SK-N-SH treated with all-trans-retinoic acid at 6 μM for 48 hours (cell line): ENCODE measurements at regions not wholly inside any gene's neighbourhood (a gene's known extent, or its start where the extent isn't known, plus 50 kb on each side); places are given as distances from the start of the nearest gene placed in this dataset.

ENCODE experiments used
- ARNTL ChIP-seq: fragments of 450-650 bp; formaldehyde crosslinking; IDR thresholded peaks from 2 replicates; pipeline ENCODE4 v1.5.0; 2020; ENCODE audit warnings: low read depth, mild to moderate bottlenecking, moderate library complexity, borderline replicate concordance
- CSDC2 ChIP-seq: fragments of 250-450 bp; sonication (Bioruptor Pico); IDR thresholded peaks from 2 replicates; pipeline ENCODE4 v1.5.0; 2020; ENCODE audit warnings: mild to moderate bottlenecking, moderate library complexity
- GLIS3 ChIP-seq: fragments of 250-450 bp; sonication (Bioruptor Pico); IDR thresholded peaks from 2 replicates; pipeline ENCODE4 v1.5.0; 2020; ENCODE audit warnings: mild to moderate bottlenecking, moderate library complexity
- OSR1 ChIP-seq: fragments of 250-450 bp; sonication (Bioruptor Pico); IDR thresholded peaks from 2 replicates; pipeline ENCODE4 v1.8.0; 2022; ENCODE audit warnings: moderate library complexity, mild to moderate bottlenecking, inconsistent platforms
- PATZ1 ChIP-seq: fragments of 250-450 bp; sonication (Bioruptor Pico); IDR thresholded peaks from 2 replicates; pipeline ENCODE4 v1.8.0; 2020; ENCODE audit warnings: mild to moderate bottlenecking, moderate library complexity, borderline replicate concordance
- RARB ChIP-seq: fragments of 250-450 bp; sonication (Bioruptor Pico); IDR thresholded peaks from 2 replicates; pipeline ENCODE4 v1.8.0; 2021; ENCODE audit warnings: mild to moderate bottlenecking, moderate library complexity
- SNAI2 ChIP-seq: fragments of 250-450 bp; sonication (Bioruptor Pico); IDR thresholded peaks from 2 replicates; pipeline ENCODE4 v1.5.0; 2020; ENCODE audit warnings: mild to moderate bottlenecking, moderate library complexity
- TCF4 ChIP-seq: fragments of 250-450 bp; sonication (Bioruptor Pico); IDR thresholded peaks from 2 replicates; pipeline ENCODE4 v1.8.0; 2021; ENCODE audit warnings: mild to moderate bottlenecking, moderate library complexity, borderline replicate concordance
- TSHZ2 ChIP-seq: fragments of 250-450 bp; sonication (Bioruptor Pico); IDR thresholded peaks from 2 replicates; pipeline ENCODE4 v1.5.0; 2020; ENCODE audit warnings: mild to moderate bottlenecking, moderate library complexity
- ZC3H10 ChIP-seq: fragments of 250-450 bp; sonication (Bioruptor Pico); IDR thresholded peaks from 2 replicates; pipeline ENCODE4 v1.5.1; 2021; ENCODE audit warnings: mild to moderate bottlenecking, moderate library complexity
- ZFP30 ChIP-seq: fragments of 450-650 bp; formaldehyde crosslinking; IDR thresholded peaks from 2 replicates; pipeline ENCODE4 v1.5.0; 2022; ENCODE audit warnings: mild to moderate bottlenecking, moderate library complexity
- ZNF565 ChIP-seq: fragments of 450-650 bp; formaldehyde crosslinking; conservative IDR thresholded peaks from 2 replicates; pipeline ENCODE4 v1.5.0; 2020; ENCODE audit warnings: low read depth, mild to moderate bottlenecking, moderate library complexity

GRCh38 chr5:54398191-54398590, 57.3 kb upstream of the HSPB3 start:
- no peak for TF ChIP-seq PATZ1 (CRISPR knock-in tag)
- TF ChIP-seq SNAI2 (CRISPR knock-in tag): no peak
- no peak for TF ChIP-seq GLIS3 (CRISPR knock-in tag)
- no peak for TF ChIP-seq ZNF565 (CRISPR knock-in tag)
- no peak for TF ChIP-seq TSHZ2 (CRISPR knock-in tag)
- no peak for TF ChIP-seq ZC3H10 (CRISPR knock-in tag)
- TF ChIP-seq TCF4 (CRISPR knock-in tag): no peak
- TF ChIP-seq ZFP30 (CRISPR knock-in tag): no peak
- TF ChIP-seq OSR1: no peak
- TF ChIP-seq CSDC2 (CRISPR knock-in tag): no peak
- no peak for TF ChIP-seq ARNTL (CRISPR knock-in tag)
- no peak for TF ChIP-seq RARB (CRISPR knock-in tag)
